Stimulated activated CD4-positive, alpha-beta T cell treated with anti-CD3 and anti-CD28 coated beads, Interleukin-2, amount 100 ng/mL, for 24 hours (primary cell): ENCODE measurements at regions not wholly inside any gene's neighbourhood (a gene's known extent, or its start where the extent isn't known, plus 50 kb on each side); places are given as distances from the start of the nearest gene placed in this dataset.
"Not testable (repeated sequence)": the region's sequence is repeated elsewhere in the genome, so short reads cannot be mapped to it uniquely, and the experiment has no call there.

ENCODE experiments used
- DNase-seq, 2 donors: peaks; one replicate each; pipeline ENCODE4 v3.0.0-alpha.2; 2020

DNA sequence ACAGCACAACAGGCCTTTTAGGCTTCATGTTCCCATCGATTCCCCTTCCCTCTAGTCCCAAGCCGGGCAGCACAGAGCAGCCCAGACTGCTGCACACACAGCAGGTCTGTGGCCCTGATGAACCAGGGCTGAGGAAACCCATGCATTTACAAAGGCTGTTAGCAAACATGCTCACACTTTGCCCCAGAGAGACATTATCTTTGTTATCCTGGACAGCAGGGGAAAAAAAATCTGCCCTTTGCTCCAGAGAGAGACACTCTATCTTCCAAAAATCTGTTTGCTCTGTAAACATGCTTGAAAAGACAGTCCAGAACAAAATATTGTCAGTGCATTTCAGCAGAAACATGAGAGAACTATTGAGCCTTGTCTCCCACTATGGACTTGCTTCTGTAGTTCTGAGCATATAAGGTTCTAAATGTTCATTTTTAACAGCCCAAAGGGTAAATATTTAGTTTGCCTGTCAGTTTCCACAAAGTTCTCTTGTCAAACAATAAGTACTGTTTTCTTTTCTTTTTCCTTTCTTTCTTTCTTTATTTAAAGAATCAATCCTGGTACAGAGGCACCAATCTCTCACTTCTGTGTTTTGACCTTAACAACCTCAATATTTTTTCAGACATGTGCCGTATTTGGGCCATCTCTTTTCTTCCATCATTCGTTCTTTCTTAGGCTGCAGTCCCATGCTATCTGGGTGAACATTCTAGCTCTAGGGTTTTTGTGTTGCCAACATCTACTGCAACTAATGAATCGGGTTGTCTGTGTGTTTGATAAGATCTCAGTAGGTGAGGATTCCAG lies 468.0 kb downstream of the EPM2A start:
- DNase-seq: no peak

DNA sequence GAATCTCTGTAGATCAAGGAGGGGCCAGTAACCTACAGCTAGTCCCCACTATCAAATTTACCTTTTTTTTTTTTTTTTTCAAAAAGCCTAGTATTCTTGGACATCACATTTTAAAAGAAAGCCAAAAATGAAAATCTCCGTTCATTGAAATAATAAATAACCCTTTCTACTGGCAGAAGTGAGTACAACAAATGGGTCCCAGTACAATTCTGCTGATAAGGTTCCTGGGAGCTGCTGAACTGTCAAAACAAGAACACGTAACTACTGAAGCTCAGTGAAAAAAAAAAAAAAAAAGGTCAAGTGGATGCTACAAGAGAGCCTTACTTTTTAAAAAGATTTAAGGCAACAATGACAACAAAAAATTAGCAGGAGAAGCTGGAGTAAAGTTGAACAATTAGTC lies 464.9 kb downstream of the EPM2A start:
- no peak for DNase-seq

DNA sequence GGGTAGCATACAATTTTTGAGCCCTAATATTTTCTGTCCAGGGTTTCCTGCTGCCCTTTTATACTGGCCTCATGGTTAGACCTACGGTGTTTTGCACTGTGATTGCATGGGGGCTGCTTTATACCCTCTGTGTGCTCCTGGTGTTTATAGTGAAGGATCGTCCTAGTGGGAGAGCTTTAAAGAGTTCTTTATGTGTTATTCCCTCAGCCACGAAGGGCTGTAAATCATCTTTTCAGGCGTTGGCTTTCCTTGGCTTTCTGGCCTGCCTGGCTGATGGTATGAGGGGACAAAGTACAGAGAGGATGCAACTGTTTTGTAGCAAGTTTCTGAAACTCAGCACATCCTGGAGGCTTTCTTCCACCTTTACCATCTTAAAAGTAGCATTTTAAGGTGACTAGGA lies 464.3 kb downstream of the EPM2A start:
- no peak for DNase-seq

DNA sequence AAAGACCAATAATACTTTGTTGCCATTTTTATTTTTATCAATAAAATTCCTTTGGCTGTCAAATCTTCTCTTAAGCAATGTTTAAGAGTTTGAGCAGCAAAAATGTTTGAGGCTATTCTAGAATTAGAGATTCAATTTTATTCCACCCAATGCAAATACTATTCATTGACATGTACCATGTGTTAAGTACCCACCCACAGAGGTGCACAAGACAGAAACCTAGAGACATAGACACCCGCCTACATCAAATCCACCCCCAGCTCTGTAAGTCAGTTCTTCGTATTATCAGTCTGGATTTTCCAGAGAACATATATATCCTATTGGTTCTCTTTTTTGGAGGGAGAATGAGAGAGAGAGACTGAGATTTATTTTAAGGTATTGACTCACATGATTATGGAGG lies 463.7 kb downstream of the EPM2A start:
- no peak for DNase-seq

GRCh38 chr6:145272246-145272645 lies 463.1 kb downstream of the EPM2A start:
- DNase-seq: no peak

GRCh38 chr6:145273136-145273535 lies 462.2 kb downstream of the EPM2A start:
- DNase-seq: no peak

- DNase-seq: no peak
These were observed 461.2 kb downstream of the EPM2A start for GRCh38 chr6:145274083-145274482.

DNA sequence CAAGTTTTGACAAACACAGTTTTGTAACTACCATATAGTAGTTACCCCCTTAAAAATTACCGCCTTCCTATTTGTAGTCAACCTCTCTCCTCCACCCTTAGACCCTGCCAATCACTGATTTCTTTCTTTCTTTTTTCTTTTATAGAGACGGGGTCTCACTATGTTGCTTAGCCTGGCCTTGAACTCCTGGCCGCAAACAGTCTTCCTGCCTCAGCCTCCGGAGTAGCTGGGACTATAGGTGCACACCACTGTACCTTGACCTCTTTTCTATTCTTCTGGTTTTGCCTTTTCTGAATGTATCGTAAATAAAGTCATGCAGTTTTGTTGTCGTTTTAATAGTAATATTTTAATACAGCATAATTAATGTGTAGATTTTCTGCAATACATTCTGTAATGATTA lies 460.3 kb downstream of the EPM2A start:
- no peak for DNase-seq

DNA sequence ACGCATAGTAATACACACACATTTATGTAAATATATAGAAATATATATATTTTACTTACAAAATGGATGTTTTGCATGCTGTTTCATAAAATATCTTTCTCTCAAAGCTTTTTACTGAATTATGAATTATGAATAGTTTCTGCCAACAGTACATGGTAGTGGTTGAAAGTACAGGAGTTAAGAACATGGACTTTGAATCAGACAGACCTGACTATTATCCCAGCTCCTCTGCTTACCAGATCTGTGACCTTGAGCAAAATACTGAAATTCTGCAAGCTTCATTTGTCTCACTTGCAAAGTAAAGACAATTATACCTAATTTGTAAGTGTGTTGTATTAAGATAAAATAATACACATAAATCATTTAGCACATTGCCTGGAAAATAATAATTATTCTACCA lies 459.5 kb downstream of the EPM2A start:
- no peak for DNase-seq

- DNase-seq: no peak
These were observed 458.6 kb downstream of the EPM2A start for GRCh38 chr6:145276756-145277155.

- no peak for DNase-seq
These were observed 457.8 kb downstream of the EPM2A start for GRCh38 chr6:145277358-145278086.

DNA sequence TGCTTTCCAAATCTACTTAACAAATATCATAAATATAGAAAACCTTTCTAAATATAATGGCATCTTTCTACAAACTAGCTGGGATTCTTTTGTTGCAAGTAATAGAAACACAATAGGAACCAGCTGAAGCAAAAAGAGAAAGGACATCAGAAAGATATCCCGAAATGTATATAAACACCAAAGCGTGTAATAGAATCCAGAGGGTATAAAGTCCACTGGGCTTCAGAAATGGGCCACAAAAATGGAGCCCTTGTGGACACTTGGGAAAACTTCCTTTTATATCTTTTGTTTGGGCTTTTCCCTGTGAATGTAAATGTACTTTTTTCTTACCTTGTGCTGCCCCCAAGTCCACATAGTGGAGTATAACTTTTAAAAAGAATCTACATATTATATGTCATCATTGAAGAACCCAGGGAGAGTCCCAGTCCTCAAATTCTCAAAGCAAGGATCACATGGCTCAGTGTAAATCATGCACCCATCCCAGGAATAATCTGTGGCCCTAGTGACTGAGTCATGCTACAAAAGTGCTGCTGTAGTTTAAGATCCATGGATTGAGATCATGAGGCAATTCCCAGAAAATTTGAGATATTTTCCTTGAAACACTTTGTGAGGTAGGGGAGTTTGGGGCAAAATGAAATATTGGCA lies 457.0 kb downstream of the EPM2A start:
- no peak for DNase-seq

GRCh38 chr6:145279551-145279950 lies 455.8 kb downstream of the EPM2A start:
- no peak for DNase-seq

DNA sequence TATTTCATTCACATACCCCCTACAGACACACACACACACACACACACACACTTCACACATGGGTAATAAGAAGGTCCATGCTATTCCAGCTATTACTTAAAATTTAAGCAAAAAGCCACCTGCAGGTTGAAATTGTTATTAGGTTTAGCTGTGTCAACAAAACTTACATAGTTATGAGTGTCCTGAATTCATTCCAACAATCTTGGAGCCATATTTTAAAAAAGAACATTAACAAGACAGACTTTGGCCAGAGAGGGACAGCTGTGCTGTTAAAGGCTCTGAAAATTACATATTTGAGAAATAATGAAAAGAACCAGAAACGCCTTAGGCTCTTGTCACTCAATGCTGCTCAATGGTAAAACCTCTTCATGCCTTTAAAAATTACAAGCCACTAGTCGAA lies 455.3 kb downstream of the EPM2A start:
- DNase-seq: no peak

DNA sequence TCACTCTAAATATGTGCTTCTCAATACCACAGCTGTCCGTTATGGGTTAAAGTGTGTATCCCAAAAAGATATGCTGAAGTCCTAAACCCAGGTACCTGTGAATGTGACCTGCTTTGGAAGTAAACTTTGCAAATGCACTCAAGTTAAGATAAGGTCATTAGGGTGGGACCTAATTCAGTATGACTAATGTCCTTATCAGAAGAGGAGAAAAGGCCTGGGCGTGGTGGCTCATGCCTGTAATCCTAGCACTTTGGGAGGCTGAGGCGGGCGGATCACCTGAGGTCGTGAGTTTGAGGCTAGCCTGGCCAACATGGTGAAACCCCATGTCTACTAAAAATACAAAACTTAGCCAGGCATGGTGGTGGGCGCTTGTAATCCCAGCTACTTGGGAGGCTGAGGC lies 452.1 kb downstream of the EPM2A start:
- not testable (repeated sequence) for DNase-seq

- no peak for DNase-seq
These were observed 451.5 kb downstream of the EPM2A start for GRCh38 chr6:145283856-145284255.

GRCh38 chr6:145286916-145287315 lies 448.4 kb downstream of the EPM2A start:
- no peak for DNase-seq

DNA sequence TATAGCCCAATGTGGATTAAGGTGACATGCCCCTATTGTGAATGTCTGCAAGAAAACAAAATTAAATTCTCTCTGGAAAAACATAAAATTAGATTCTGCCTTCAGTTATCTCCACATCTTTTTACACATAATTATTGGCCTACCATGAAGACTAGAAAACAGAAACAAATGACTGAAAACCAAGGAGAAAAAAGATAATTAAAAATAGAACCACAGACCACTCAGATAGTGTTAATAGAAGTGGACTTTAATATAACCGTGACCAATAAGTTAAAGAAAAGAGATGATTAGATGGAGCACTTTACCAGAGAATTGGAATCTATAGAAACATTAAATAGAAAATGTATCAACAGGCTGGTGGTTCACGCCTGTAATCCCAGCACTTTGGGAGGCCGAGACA lies 445.7 kb downstream of the EPM2A start:
- DNase-seq: no peak

GRCh38 chr6:145290122-145290521 lies 445.2 kb downstream of the EPM2A start:
- DNase-seq: no peak

DNA sequence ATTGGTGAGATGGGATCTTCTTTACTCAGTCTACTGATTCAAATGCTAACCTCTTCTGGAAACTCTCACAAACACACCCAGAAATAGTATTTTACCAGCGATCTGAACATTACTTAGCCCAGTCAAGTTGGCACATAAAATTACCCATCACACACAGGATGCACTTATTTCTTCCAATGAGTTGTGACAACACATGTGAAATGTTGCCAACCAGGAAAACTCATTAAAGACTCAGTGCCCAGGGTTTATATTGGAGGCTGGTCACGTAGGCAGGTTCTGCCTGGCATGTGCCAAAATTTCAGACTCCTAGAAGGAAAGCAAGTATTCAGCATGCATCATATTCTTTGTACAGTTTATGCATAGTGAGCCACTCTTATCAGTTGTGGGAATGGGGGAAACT lies 443.3 kb downstream of the EPM2A start:
- no peak for DNase-seq

- no peak for DNase-seq
These were observed 440.4 kb downstream of the EPM2A start for GRCh38 chr6:145294942-145295341.

GRCh38 chr6:145295746-145296145 lies 439.6 kb downstream of the EPM2A start:
- DNase-seq: no peak

DNA sequence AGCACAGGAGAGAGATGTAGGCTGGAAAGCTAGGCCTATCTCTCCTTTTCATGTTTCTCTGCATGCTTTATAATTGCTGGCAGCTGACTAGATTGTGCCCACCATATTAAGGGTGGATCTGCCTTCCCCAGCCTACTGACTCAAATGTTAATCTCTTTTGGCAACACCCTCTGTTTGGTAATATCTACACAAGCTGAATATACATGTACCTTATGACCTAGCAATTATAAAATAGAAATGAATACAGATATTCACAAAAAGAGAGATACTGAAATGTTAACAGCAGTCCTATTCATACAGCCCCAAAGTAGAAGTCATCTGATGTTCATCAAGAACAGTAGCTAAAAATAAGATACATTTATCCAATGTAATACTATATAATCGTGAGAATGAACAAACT lies 429.6 kb downstream of the EPM2A start:
- no peak for DNase-seq

DNA sequence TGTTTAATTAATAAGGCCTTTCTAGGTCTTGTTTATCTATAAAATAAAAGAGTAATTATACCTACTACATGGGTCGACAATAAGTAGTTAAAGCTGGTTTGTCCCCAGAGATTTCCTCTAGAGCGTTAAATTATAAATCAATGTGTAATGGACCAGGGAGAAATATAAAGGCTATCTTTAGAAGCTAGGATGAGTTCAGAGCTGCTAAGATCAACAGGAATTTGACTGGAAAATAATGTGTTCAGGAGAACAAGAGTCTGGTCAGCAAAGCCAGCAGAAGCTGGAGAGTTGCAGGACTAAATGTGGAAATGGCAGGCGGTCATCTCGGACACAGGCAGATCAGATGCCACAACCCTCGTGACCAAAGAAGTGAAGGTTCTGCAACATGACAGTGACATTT lies 428.8 kb downstream of the EPM2A start:
- no peak for DNase-seq
